Hypothalamus (tissue), 51 donors: ENCODE measurements at regions not wholly inside any gene's neighbourhood (a gene's known extent, or its start where the extent isn't known, plus 50 kb on each side); places are given as distances from the start of the nearest gene placed in this dataset.
A peak's percentile ranks its signal among the peaks of the same experiment; 100 is the strongest.
"Not testable (repeated sequence)": the region's sequence is repeated elsewhere in the genome, so short reads cannot be mapped to it uniquely, and the experiment has no call there.

Experiments used
- DNase-seq, 51 donors: peaks; one replicate each; lab custom pipeline; 2025; lab: John Stamatoyannopoulos, UW

- no peak for DNase-seq
Measured at GRCh38 chr1:82813386-82813785, 1012.7 kb downstream of the ADGRL2 start.

- DNase-seq, result no peak
Measured at GRCh38 chr1:82810601-82811000, 1009.9 kb downstream of the ADGRL2 start.

GRCh38 chr1:82807563-82807962 lies 1006.8 kb downstream of the ADGRL2 start:
- DNase-seq, result no peak

- DNase-seq, result no peak
Measured at GRCh38 chr1:82806133-82806532, 1005.4 kb downstream of the ADGRL2 start.

- DNase-seq, result no peak
Measured at GRCh38 chr1:82801176-82801575, 1000.4 kb downstream of the ADGRL2 start.

- DNase-seq, result no peak
Measured at GRCh38 chr1:82800721-82801120, 1000.0 kb downstream of the ADGRL2 start.

- no peak for DNase-seq
Measured at GRCh38 chr1:82799261-82799660, 998.5 kb downstream of the ADGRL2 start.

- DNase-seq, result no peak
Measured at GRCh38 chr1:82795508-82796149, 994.9 kb downstream of the ADGRL2 start.

GRCh38 chr1:82792151-82792550 lies 991.4 kb downstream of the ADGRL2 start:
- DNase-seq, result no peak

GRCh38 chr1:82790556-82790955 lies 989.8 kb downstream of the ADGRL2 start:
- DNase-seq, result no peak

GRCh38 chr1:82788660-82789059 lies 987.9 kb downstream of the ADGRL2 start:
- no peak for DNase-seq

- DNase-seq, result no peak
Measured at GRCh38 chr1:82788038-82788437, 987.3 kb downstream of the ADGRL2 start.

GRCh38 chr1:82786883-82787282 lies 986.1 kb downstream of the ADGRL2 start:
- peak in 1 of 51 donors; percentile 31 for DNase-seq

- DNase-seq, result no peak
Measured at GRCh38 chr1:82785268-82785790, 984.6 kb downstream of the ADGRL2 start.

GRCh38 chr1:82783044-82783443 lies 982.3 kb downstream of the ADGRL2 start:
- DNase-seq, result no peak

- no peak for DNase-seq
Measured at GRCh38 chr1:82782599-82782998, 981.9 kb downstream of the ADGRL2 start.

- no peak for DNase-seq
Measured at GRCh38 chr1:82778612-82779011, 977.9 kb downstream of the ADGRL2 start.

GRCh38 chr1:82777240-82777639 lies 976.5 kb downstream of the ADGRL2 start:
- DNase-seq, result no peak

GRCh38 chr1:82776730-82777129 lies 976.0 kb downstream of the ADGRL2 start:
- DNase-seq, result not testable (repeated sequence)

GRCh38 chr1:82775406-82776000 lies 974.8 kb downstream of the ADGRL2 start:
- peak in 28 of 51 donors; percentile 1 to 69 (median 28) for DNase-seq

GRCh38 chr1:82762829-82763532 lies 962.2 kb downstream of the ADGRL2 start:
- no peak for DNase-seq

GRCh38 chr1:82759035-82759434 lies 958.3 kb downstream of the ADGRL2 start:
- DNase-seq, result no peak
